ENCODE measurements at regions not wholly inside any gene's neighbourhood (a gene's known extent, or its start where the extent isn't known, plus 50 kb on each side); places are given as distances from the start of the nearest gene placed in this dataset.

DNA sequence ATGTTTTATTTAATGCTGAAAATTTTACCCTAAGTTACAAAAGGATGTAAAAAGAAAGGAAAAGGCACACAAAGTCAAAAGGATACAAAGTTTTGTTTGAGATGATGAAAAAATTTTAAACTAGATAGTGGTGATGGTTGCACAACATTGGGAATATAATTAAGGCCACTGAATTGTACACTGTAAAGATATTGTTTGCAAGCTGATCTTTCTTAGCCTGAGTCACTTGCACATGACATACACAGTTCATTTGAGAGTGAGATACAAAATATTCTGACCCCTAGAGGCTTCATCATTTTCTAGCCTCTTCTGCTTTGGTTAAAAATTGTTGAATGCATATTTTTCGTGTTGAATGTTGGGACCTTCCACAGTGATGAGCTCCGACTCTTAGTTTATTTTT, 462.6 kb downstream of the HDGFL1 start:
- TF ChIP-seq POLR2A (IDR thresholded peaks at IDR 0.05; ENCODE audit: low read depth, low read length), result no peak
- TF ChIP-seq, protein P1, sequence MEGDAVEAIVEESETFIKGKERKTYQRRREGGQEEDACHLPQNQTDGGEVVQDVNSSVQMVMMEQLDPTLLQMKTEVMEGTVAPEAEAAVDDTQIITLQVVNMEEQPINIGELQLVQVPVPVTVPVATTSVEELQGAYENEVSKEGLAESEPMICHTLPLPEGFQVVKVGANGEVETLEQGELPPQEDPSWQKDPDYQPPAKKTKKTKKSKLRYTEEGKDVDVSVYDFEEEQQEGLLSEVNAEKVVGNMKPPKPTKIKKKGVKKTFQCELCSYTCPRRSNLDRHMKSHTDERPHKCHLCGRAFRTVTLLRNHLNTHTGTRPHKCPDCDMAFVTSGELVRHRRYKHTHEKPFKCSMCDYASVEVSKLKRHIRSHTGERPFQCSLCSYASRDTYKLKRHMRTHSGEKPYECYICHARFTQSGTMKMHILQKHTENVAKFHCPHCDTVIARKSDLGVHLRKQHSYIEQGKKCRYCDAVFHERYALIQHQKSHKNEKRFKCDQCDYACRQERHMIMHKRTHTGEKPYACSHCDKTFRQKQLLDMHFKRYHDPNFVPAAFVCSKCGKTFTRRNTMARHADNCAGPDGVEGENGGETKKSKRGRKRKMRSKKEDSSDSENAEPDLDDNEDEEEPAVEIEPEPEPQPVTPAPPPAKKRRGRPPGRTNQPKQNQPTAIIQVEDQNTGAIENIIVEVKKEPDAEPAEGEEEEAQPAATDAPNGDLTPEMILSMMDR (IDR thresholded peaks at IDR 0.05; ENCODE audit: extremely low read depth in 1 of 2, insufficient read depth in 1 of 2, low read depth in 1 of 2, low read length in 2 of 2), result no peak
- TF ChIP-seq, protein P2, sequence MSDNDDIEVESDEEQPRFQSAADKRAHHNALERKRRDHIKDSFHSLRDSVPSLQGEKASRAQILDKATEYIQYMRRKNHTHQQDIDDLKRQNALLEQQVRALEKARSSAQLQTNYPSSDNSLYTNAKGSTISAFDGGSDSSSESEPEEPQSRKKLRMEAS (IDR thresholded peaks at IDR 0.05; ENCODE audit: insufficient read depth, insufficient read length), result no peak
- no peak for TF ChIP-seq FOS (IDR thresholded peaks at IDR 0.05; ENCODE audit: borderline replicate concordance, insufficient read depth, low read length)
- TF ChIP-seq POLR2AphosphoS5 (IDR thresholded peaks at IDR 0.05; ENCODE audit: insufficient read depth, low read depth, low read length), result no peak
- TF ChIP-seq MYC (IDR thresholded peaks at IDR 0.05; ENCODE audit: low read depth, low read length), result no peak
- no peak for TF ChIP-seq EZH2 (IDR thresholded peaks at IDR 0.05; ENCODE audit: borderline replicate concordance, low read depth, low read length, severe bottlenecking)
- no peak for TF ChIP-seq GATA2 (IDR thresholded peaks at IDR 0.05; ENCODE audit: insufficient read depth, insufficient read length, low read depth, low read length)
